GM18499 (cell line): ENCODE measurements at regions not wholly inside any gene's neighbourhood (a gene's known extent, or its start where the extent isn't known, plus 50 kb on each side); places are given as distances from the start of the nearest gene placed in this dataset.

Experiments
- ATAC-seq: cut with Tn5 transposase; IDR thresholded peaks from one replicate; pipeline ENCODE4 v1.9.1; 2021; ENCODE audit warnings: moderate number of reproducible peaks; ENCODE audit not compliant: insufficient read depth, unreplicated experiment

DNA sequence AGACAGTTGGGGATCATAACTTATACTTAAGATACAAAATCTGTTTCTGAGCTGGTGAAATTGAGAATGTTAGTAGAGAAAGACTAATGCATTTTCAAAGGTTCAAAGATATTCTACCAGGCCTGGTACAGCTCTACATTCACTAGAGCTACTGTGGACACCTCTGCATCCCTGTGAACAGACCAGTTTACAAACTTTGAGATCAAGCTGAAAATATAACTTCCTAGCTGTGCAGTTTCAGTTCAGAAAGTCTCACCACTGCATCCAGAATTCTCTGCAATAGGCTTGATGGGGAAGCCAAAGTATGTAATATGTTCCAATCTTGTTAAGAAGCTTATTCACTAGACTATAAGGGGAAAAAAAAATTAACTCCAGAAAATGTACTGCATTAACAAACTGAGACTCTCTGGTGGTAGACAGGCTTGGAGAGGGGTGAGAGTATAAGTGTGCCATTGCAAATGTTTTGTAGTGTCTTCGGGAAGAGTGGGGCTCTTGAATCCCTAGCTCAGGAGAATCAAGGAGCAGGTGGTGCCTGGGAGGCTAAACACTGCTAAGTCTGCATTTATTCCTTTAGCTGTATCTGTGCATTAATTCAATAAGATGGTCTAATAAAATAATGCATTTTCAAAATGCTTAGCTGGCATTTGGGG, 671.9 kb downstream of the NR2F1-AS1 start:
- ATAC-seq: no peak

DNA sequence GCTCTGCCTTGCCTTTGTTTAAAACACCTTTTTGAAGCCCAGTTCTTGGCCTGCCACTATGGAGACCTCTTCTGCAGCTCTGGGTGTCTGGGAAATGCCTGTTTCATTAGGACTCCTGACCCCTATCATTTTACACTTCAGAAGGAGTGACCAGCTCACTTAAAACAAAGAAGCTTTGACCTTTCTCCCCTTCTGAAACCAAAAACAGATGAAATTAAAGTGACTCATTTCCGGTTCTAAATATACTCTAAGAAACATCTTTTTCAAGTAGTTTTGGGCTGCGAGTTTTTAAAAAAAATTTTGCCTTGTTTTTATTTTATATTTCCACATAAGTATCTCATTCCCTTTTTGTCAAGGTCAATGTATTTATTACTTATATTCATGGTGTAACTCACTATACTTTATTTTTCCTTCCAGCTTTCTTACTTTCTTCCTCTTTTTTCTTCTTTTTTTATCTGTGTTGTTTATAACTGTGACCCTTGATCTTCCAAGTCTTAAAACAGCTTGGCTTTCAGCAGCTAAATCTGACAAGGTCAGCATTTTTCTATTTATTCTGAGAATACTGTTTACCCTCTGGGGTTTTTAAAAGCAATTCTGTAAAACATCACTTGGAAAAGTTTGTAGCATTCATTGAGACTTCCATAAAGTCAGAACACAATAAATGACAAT, 672.9 kb downstream of the NR2F1-AS1 start:
- ATAC-seq: peak; percentile 74

GRCh38 chr5:92906798-92907376, 674.1 kb downstream of the NR2F1-AS1 start:
- ATAC-seq: no peak

DNA sequence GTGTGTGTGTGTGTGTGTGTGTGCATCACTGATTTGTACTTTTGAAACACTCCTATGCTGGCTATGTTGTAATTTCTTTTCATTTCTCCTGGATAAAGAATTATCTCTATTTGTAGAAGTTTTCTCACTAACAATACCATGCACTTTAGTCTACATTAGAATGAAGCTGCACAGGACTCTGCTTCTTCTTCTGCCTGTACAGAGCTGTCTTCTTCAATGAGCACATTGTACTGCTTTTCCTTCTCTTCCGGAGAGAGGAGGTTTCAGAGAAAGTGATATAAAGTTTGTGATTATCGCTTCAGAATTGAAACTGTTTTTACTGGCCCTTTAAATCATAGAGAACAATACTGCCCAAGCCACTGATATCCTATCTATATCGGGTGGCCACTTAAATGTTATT, 677.0 kb downstream of the NR2F1-AS1 start:
- ATAC-seq: no peak

DNA sequence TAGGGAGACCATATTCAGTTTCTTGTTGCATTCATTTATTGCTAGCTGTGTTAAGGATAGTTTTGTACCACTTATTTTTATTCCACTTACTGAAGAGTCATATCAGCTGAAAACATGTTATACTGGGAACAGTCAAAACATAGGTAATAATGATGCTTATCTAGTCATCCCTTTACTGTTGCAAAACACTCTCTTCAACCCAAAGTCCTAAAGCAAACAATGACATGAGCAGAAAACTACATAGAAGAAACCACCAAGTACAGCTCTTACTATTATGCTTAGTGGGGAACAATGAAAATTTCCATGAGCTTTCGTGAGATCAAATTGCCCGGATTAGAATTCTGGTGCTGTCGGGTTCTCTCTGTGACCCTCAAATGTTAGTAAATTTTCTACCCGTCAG, 681.4 kb downstream of the NR2F1-AS1 start:
- no peak for ATAC-seq

GRCh38 chr5:92896722-92897121, 684.3 kb downstream of the NR2F1-AS1 start:
- ATAC-seq: no peak

DNA sequence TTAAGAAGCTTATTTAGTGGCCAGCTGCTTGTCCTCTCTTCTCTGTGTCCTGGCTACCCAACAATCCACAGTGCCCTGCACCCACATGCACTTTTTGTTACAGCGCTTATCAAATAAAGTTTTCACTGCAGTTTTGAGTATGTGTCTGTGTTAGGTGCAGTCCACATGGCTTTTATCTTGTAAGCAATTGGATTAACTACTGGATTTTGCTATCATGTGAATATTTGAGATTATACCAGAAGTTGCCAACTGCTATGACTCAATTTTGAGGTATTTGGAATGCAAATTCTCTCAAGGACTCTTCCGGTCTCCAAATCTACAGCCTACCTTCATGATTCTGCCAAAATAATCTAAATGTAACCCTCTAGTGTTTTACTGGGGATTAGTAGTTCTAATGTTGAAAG, 690.2 kb downstream of the NR2F1-AS1 start:
- ATAC-seq: no peak

DNA sequence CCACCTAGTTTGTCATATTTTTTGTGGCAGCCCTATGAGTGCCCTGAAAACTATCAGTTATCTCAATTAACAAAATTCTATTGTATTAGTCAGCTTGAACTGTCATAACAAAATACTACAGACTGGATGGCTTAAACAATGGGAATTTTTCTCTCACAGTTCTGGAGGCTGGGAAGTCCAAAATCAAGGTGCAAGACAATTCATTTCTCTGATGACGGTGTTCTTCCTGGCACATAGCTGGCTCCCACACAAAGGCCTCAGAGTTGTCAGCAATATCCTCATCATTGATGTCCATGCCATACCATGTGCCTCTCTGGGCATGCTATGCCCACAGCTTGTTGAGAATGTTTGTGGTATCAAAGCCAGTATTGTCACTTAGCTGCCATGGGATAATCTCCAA, 691.9 kb downstream of the NR2F1-AS1 start:
- no peak for ATAC-seq

DNA sequence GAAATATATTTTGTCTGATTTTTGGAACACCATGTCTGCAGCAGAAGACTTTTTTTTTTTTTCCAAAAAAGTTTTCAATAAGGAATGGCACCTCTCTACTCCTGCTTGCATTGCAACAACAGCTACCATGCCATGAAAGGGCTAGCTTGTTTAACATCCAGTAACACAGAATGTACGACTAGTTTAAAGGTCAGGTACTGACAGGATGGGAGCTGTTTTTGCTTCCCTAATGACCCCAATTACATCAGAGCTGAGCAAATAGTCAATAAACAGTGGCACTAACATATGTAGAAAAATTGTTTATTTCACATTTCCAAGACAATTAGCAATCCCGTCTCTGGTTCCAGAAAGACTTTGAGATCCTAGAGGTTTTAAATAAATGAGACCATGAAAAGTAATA, 693.8 kb downstream of the NR2F1-AS1 start:
- ATAC-seq: no peak

GRCh38 chr5:92886751-92887150, 694.3 kb downstream of the NR2F1-AS1 start:
- ATAC-seq: no peak

- ATAC-seq: no peak
These were observed 695.1 kb downstream of the NR2F1-AS1 start for GRCh38 chr5:92885950-92886349.

DNA sequence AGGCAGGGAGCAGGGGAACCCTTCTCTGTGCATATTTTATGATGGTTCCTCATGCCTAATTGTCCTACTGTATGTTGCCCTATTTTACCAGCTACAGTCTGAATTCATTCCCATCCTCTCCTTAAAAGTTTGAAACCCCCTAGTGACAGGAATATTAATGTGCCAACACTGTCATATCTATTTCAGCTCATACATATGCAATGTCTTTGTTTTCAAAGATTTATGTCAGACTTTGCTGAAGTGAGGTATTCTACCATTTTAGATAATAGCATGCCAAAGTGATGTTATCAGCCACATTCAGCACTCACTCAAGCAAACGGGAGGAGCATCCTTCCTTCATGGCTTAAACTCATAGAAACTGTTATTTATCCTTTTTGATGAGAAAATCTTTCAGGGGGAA, 696.5 kb downstream of the NR2F1-AS1 start:
- ATAC-seq: no peak

GRCh38 chr5:92879806-92880543, 701.0 kb downstream of the NR2F1-AS1 start:
- ATAC-seq: no peak

- no peak for ATAC-seq
These were observed 706.2 kb downstream of the NR2F1-AS1 start for GRCh38 chr5:92874790-92875189.

GRCh38 chr5:92868442-92868841, 712.6 kb downstream of the NR2F1-AS1 start:
- no peak for ATAC-seq

DNA sequence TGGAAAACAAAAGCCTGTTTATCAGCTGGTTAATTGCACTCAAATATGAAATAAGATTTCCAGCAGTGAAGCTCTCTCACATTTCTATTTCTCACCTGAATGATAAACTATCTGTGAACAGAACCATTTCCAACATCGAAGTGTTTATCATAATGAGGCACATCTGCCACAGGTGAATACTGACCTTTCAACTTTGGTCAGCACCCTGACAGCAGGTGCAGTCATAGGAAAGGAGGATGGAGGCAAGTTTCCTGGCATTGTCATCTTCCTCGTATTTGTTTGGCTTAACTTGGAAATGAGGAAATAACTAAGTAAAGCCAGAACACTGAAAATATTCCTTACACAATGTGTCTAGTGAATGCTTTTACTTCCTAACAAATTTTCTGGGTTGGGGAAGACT, 716.4 kb downstream of the NR2F1-AS1 start:
- no peak for ATAC-seq

DNA sequence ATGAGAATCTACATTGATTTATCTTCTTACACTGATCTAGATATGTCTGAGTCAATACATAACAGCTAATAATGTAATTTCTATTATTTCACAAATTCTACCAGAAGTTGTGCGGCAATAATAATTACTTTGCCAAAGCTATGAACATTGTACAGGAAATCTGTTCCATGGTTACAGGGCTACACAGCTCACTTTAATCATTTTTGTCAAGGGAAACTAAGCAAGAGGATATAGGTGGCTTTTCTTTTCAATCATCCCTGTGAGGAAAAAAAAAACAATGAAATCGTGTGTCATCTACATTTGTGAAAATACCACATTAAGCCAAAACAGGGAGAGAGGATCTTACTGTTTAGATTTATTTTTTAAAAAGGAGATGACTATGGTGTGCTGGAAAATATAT, 717.4 kb downstream of the NR2F1-AS1 start:
- no peak for ATAC-seq

- ATAC-seq: no peak
These were observed 719.3 kb downstream of the NR2F1-AS1 start for GRCh38 chr5:92861531-92862285.

- no peak for ATAC-seq
These were observed 721.0 kb downstream of the NR2F1-AS1 start for GRCh38 chr5:92860061-92860460.

DNA sequence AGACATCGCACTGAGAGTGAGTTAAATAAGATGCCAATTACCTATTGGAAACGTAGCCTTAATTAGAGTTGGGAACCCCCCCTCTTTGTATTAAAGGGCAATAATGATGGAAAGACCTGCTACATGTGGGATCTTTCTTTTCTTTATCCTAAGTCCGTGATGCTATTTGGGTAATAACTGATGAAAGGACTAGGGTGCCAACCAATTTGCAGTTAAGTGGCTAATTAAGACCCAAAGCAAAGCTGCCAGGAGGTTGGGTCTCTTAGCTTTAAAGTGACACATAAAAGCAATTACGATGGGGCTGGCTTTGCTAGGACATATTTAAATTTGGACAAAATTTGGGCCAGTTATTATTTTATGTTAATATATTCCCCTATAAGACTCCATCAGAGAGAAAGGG, 728.8 kb downstream of the NR2F1-AS1 start:
- ATAC-seq: no peak
